ENCODE measurements at regions not wholly inside any gene's neighbourhood (a gene's known extent, or its start where the extent isn't known, plus 50 kb on each side); places are given as distances from the start of the nearest gene placed in this dataset.

DNA sequence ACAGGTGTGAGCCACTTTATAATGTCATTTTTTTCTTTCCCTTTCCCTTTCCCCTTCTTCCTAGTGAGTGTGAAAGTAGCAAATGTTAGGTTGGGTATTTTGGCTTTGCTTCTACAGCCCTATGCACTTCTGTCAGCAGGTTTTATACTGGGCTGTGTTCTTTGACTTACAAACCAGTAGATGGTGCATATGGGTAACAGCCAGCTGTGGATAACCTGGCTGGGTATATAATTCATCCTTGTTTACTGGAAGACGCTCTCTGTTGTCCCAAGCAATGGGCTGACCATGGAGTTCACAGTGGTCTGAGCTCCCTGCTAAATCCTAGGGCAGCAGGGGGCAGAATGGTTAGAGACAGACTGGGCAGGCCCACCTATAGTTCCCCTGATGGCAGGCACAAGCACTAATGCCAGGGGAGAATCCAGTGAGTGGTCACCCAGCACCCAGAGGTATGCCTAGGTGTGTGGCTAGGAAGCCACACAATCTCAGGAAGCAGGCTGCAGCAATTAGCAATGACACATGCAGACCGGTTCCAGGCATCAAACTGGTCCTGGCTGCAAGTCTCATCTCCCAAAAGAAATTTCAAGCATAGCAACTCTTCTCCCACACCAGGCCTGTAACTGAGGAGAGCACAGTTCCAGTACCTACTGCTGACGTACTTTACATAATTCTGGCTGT lies 592.7 kb upstream of the MAN1A1 start:
- TF ChIP-seq, protein P1, sequence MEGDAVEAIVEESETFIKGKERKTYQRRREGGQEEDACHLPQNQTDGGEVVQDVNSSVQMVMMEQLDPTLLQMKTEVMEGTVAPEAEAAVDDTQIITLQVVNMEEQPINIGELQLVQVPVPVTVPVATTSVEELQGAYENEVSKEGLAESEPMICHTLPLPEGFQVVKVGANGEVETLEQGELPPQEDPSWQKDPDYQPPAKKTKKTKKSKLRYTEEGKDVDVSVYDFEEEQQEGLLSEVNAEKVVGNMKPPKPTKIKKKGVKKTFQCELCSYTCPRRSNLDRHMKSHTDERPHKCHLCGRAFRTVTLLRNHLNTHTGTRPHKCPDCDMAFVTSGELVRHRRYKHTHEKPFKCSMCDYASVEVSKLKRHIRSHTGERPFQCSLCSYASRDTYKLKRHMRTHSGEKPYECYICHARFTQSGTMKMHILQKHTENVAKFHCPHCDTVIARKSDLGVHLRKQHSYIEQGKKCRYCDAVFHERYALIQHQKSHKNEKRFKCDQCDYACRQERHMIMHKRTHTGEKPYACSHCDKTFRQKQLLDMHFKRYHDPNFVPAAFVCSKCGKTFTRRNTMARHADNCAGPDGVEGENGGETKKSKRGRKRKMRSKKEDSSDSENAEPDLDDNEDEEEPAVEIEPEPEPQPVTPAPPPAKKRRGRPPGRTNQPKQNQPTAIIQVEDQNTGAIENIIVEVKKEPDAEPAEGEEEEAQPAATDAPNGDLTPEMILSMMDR (IDR thresholded peaks at IDR 0.05; ENCODE audit: insufficient read depth, low read length): no peak
- TF ChIP-seq POLR2AphosphoS5 (IDR thresholded peaks at IDR 0.05; ENCODE audit: low read depth): no peak

Measured in HL-60 (cell line).